Stromal cell of bone marrow (primary cell): ENCODE measurements at regions not wholly inside any gene's neighbourhood (a gene's known extent, or its start where the extent isn't known, plus 50 kb on each side); places are given as distances from the start of the nearest gene placed in this dataset.

Experiments
- DNase-seq: peaks from one replicate; pipeline ENCODE4 v3.0.0-alpha.2; 2012; ENCODE audit warnings: low read depth

- no peak for DNase-seq
These were observed 803.6 kb upstream of the ZEB2 start for GRCh38 chr2:145323512-145323911.

- no peak for DNase-seq
These were observed 801.4 kb upstream of the ZEB2 start for GRCh38 chr2:145321344-145321743.

- DNase-seq, result no peak
These were observed 796.6 kb upstream of the ZEB2 start for GRCh38 chr2:145316496-145316895.

- DNase-seq, result no peak
These were observed 795.1 kb upstream of the ZEB2 start for GRCh38 chr2:145315053-145315452.

GRCh38 chr2:145314119-145314633 lies 794.3 kb upstream of the ZEB2 start:
- DNase-seq, result no peak

- no peak for DNase-seq
These were observed 786.0 kb upstream of the ZEB2 start for GRCh38 chr2:145305889-145306288.

GRCh38 chr2:145304501-145304900 lies 784.6 kb upstream of the ZEB2 start:
- DNase-seq, result no peak

- no peak for DNase-seq
These were observed 783.6 kb upstream of the ZEB2 start for GRCh38 chr2:145303536-145303935.

GRCh38 chr2:145302886-145303285 lies 783.0 kb upstream of the ZEB2 start:
- DNase-seq, result no peak

- no peak for DNase-seq
These were observed 782.5 kb upstream of the ZEB2 start for GRCh38 chr2:145302451-145302850.

GRCh38 chr2:145299368-145299767 lies 779.4 kb upstream of the ZEB2 start:
- DNase-seq, result no peak

GRCh38 chr2:145292166-145292565 lies 772.2 kb upstream of the ZEB2 start:
- no peak for DNase-seq

GRCh38 chr2:145290986-145291385 lies 771.1 kb upstream of the ZEB2 start:
- no peak for DNase-seq

- DNase-seq, result no peak
These were observed 770.0 kb upstream of the ZEB2 start for GRCh38 chr2:145289946-145290345.

- DNase-seq, result no peak
These were observed 769.0 kb upstream of the ZEB2 start for GRCh38 chr2:145288650-145289496.

- DNase-seq, result peak; percentile 32
These were observed 767.8 kb upstream of the ZEB2 start for GRCh38 chr2:145287736-145288135.

- DNase-seq, result no peak
These were observed 766.9 kb upstream of the ZEB2 start for GRCh38 chr2:145286716-145287275.

- no peak for DNase-seq
These were observed 764.6 kb upstream of the ZEB2 start for GRCh38 chr2:145284551-145284950.

GRCh38 chr2:145283131-145283530 lies 763.2 kb upstream of the ZEB2 start:
- no peak for DNase-seq

GRCh38 chr2:145277922-145278321 lies 758.0 kb upstream of the ZEB2 start:
- DNase-seq, result no peak

- no peak for DNase-seq
These were observed 753.9 kb upstream of the ZEB2 start for GRCh38 chr2:145273840-145274239.

GRCh38 chr2:145268931-145269330 lies 749.0 kb upstream of the ZEB2 start:
- DNase-seq, result no peak

- no peak for DNase-seq
These were observed 747.5 kb upstream of the ZEB2 start for GRCh38 chr2:145267451-145267850.

GRCh38 chr2:145265244-145265643 lies 745.3 kb upstream of the ZEB2 start:
- no peak for DNase-seq
